NOMO-1 treated with DMSO at 0.1 percent for 48 hours (cell line): ENCODE measurements at regions not wholly inside any gene's neighbourhood (a gene's known extent, or its start where the extent isn't known, plus 50 kb on each side); places are given as distances from the start of the nearest gene placed in this dataset.

Experiments used
- DNase-seq: peaks from one replicate; lab custom pipeline; 2025; ENCODE audit not compliant: unreplicated experiment; lab: John Stamatoyannopoulos, UW

GRCh38 chr18:76255070-76255683 lies 239.9 kb downstream of the ZNF516 start:
- DNase-seq = no peak

- DNase-seq = no peak
Observed at GRCh38 chr18:76252880-76253279, 242.2 kb downstream of the ZNF516 start.

- DNase-seq = no peak
Observed at GRCh38 chr18:76252139-76252538, 242.9 kb downstream of the ZNF516 start.

GRCh38 chr18:76251691-76252090 lies 243.4 kb downstream of the ZNF516 start:
- no peak for DNase-seq

GRCh38 chr18:76246590-76246989 lies 248.5 kb downstream of the ZNF516 start:
- no peak for DNase-seq

- no peak for DNase-seq
Observed at GRCh38 chr18:76234676-76235060, 260.4 kb downstream of the ZNF516 start.

GRCh38 chr18:76233876-76234675 lies 261.0 kb downstream of the ZNF516 start:
- no peak for DNase-seq

GRCh38 chr18:76233406-76233805 lies 261.6 kb downstream of the ZNF516 start:
- DNase-seq = no peak

- DNase-seq = no peak
Observed at GRCh38 chr18:76232779-76233178, 262.3 kb downstream of the ZNF516 start.

GRCh38 chr18:76232010-76232409 lies 263.0 kb downstream of the ZNF516 start:
- no peak for DNase-seq

GRCh38 chr18:76231402-76231801 lies 263.6 kb downstream of the ZNF516 start:
- DNase-seq = no peak

GRCh38 chr18:76230791-76231190 lies 264.3 kb downstream of the ZNF516 start:
- DNase-seq = no peak

- DNase-seq = no peak
Observed at GRCh38 chr18:76228716-76229115, 266.3 kb downstream of the ZNF516 start.

- no peak for DNase-seq
Observed at GRCh38 chr18:76227759-76228158, 267.3 kb downstream of the ZNF516 start.

GRCh38 chr18:76223403-76223802 lies 271.6 kb downstream of the ZNF516 start:
- no peak for DNase-seq

- DNase-seq = no peak
Observed at GRCh38 chr18:76219023-76219422, 276.0 kb downstream of the ZNF516 start.

GRCh38 chr18:76216096-76216495 lies 278.9 kb downstream of the ZNF516 start:
- no peak for DNase-seq

- no peak for DNase-seq
Observed at GRCh38 chr18:76213991-76214390, 281.1 kb downstream of the ZNF516 start.

- no peak for DNase-seq
Observed at GRCh38 chr18:76212960-76213359, 282.1 kb downstream of the ZNF516 start.

GRCh38 chr18:76209597-76209996 lies 285.4 kb downstream of the ZNF516 start:
- no peak for DNase-seq

- no peak for DNase-seq
Observed at GRCh38 chr18:76208678-76209306, 286.2 kb downstream of the ZNF516 start.

- DNase-seq = no peak
Observed at GRCh38 chr18:76205906-76206305, 289.1 kb downstream of the ZNF516 start.
